Tongue (tissue), 2 donors: ENCODE measurements at regions not wholly inside any gene's neighbourhood (a gene's known extent, or its start where the extent isn't known, plus 50 kb on each side); places are given as distances from the start of the nearest gene placed in this dataset. TPM values are rescaled to one million over a fixed set of nuclear protein-coding genes. Genes with fewer than 3 reads are reported as not detected.

Experiments
- DNase-seq: peaks from one replicate; pipeline ENCODE4 v3.0.0-alpha.2; 2015
- small RNA-seq: library from RNA; depleted of rRNA; stranded (forward); fragments of <200 nt; gene quantifications from one replicate; pipeline ENCODE3, GENCODE V24; 2014; ENCODE audit warnings: low replicate concordance

GRCh38 chr12:114733919-114734318 is 49.9 kb upstream of the TBX3 start:
- no peak for DNase-seq

Small RNA genes in the stretch of these regions (small RNA-seq; reads per million reads assigned to genes)
- not detected for gene AC009804.1
- not detected for gene RF00275
- gene RF00443 = not detected
- not detected for gene RN7SL865P
